ENCODE measurements at regions not wholly inside any gene's neighbourhood (a gene's known extent, or its start where the extent isn't known, plus 50 kb on each side); places are given as distances from the start of the nearest gene placed in this dataset.

DNA sequence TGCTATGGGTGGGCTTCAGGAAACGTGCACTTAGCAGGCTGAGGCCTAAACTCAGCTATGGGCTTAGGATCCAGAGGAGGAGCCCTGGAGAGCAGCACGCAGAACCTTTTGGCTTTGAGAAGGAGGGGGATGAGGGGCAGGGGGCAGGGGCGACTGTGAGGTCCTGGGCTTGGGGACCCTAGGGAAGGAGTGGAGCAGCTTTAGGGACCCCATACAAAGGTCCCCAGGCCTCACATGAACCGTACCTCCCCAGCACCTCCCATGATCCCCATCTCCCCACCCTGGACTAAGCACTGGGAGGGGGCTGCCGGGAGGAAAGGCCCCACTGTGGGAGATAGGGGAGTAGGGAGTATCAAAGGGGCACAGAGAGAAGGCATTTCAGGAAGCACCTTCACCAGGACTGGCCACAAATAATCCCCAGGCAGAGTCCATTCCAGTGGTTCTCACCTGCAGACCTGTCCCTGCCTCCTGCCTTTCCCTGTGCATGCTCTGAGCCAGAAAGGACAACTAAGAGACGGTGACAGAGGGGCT is 62.0 kb upstream of the KLF13 start:
- DNase-seq = no peak

DNA sequence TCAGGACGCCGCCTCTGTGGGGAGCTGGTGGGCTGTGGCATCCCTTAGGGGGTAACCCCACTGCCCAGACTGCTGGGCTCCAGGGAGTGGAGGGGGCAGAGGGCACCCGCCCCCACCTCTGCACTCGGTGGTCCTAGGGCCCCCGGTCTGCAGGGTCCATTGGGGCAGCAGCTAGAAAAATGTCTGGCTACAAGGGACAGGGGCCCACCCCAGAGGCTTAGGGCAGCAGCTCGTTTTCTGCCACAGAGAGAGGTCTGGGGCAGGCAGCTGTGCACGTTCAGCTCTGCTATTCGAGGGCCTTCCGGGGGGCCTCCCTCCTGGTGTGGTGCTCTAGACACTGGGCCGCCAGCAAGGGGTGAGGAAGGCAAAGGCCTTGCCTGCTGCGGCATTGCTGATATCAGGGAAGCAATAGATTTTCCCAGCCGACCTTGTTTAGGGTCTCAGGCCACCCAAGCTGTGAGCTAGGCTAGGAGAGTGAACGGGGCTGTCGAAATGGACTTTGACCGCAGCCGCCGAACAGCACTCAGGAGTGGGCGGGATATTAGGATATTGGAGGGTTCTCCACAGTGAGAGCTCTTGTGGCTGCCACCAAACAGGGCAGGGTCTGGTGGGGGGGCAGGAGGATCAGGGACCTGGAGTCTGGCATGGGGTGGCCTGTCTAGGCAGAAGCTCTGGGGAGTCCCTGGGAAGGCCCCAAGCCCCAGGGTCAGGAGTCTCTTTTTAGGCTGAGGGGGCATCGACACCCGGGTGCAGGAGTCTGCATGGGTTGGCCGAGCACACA is 61.4 kb upstream of the KLF13 start:
- no peak for DNase-seq

DNA sequence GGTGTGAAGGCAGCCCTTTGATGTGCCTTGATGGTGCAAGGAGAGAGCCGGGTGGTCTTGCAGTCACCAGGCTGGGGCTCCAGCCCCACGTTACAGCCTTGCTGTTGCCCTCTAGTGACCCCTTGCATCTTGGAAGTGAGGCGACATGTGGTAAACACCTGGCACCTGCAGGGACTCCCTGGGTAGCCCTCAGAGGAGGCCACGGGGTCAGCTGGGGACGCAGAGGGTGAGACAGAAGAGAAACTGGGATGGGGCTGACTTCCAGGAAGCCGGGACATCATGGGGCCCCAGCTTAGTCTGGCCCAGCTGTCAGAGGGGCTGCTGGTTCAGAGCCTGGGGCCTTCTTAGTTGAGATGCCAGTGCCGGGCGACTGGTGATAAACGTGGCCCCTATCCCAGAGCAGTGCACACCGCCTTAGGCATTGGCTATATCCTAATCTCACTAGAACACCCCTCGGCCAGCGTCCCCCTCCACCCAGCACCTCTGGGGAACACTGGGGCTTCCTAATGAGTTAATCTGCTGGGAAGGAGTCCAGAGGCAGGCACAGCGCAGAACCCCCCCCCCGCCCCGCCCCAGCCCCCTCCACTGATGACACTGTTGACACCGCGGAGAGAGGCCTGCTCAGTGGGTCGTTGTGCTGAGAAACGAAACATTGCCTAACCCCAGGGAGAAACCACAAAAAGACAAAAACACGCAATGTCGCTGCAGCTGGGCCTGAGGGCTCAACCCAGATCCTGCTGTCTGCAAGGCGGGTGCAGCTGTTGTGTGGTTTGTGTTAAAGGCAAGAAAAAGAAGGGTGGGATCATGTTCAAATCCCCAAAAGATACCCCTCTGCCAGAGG is 60.5 kb upstream of the KLF13 start:
- DNase-seq = peak; percentile 72

DNA sequence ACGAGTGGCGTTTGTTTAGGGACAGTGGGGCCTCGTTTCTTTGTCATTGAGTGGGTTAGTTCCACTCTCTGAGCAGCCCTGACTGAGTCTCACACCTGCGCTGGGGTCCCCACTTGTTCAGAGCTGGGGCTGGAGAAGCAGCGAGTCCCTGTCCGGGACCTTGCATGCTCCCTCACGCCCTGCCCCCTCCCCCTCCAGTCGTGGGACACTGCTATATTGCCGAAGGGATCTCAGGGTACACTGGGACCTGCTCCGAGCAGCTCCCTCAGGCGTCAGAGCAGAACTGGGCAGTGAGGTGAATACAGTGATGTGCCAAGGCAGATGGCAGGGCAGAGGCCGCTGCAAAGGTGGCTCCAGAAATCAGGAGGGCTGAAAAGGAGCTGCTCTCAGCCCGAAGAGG is 59.9 kb upstream of the KLF13 start:
- no peak for DNase-seq

DNA sequence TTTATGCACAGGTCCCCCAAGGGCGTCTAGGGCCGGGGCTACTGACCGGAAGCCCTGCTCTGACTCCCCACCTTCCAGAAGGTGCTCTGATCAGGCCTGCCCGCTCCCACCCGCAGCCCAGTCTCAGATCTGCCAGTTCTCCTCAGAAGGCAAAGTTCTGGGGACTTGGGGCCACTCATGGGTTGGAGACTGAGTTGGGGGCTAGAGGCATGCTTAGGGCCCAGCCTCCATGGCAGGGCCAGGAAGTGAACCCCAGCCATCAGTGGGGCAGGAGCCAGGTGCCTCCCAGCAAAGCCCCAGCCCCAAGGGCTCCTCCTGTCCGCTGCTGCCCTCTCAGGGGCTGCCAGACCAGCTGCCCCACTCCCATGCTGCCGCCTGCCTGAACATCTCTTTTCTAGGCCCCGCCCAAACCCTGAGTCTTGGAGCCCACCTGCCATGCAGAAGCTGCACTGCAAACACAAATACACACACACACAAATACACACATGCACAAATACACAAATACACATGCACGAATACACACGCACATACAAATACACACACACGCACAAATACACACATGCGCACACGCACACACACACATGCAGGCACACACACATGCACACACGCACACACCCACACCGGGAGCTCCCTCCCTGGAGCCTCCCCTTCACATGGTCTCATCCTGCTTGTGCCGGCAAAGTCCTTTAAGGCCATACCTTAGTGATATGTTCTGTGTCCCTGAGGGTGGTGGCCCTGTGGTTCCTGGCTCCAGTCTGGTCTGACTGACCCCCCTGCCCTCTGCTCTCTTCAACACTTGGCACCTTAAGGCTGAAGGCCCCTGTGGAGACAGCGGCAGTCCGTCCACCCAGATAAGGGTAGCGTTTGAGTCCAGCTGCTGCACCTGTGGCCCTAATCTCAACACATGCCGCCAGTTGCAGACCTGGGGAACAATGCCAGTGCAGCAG is 59.2 kb upstream of the KLF13 start:
- DNase-seq = no peak

DNA sequence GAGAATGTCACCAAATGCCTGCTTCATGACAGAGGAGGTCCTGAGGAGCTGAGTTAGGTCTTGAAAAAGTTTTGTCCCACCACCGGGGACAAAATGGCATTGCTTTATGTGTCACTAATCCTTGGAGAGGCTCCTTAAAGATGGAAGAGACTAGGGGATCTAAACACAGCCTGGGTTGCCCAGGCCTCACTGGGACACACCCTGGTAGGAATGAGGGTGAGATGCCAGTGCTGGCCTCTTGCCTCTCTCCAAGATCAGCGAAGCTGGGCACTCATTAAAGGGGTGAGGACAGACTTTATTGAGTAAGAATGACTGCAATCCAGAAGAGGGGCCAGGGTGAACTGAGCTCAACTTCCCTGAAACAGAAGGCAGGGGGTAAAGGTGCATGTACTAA is 58.5 kb upstream of the KLF13 start:
- DNase-seq = no peak

DNA sequence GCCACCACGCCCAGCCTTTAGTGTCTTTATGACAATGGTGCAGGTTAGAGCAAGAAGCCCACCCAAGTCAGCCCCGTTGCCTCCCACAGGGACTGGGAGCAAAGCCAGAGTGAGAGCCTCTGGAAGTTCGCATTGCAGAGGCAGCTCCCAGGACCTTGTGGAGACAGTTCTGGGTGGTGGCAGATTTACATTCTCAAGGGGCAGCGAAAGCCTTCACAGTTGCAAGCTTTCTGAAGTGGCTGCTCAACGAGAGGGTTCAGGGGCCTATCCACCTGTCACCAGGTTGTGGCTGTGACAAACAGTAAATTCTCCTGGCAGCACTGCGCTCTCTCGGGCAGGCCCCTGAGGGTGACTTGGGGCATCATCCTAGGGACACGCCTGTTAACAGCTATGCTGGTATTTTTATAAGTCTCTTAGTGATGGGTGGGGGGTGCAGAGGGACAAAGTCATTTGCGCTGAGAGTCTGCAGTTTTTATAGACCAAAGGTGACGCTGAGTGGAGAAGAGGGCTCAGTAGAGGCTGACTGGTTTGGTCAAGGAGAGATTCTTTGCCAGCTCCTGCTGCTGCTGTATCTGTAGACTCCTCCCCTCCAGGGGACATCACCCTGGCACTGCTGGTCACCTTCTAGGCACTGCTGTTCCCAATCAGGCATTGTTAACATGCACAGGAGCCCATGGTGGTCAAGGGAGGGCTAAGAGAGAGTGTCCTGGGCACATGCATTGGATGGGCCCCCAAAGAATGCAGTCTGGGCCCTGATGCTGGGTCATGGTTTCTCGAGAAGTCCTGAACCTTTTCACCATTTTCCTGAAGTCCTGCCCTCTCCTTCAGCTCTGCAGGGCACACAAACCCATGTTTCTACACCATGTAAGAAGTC is 57.5 kb upstream of the KLF13 start:
- DNase-seq = no peak

DNA sequence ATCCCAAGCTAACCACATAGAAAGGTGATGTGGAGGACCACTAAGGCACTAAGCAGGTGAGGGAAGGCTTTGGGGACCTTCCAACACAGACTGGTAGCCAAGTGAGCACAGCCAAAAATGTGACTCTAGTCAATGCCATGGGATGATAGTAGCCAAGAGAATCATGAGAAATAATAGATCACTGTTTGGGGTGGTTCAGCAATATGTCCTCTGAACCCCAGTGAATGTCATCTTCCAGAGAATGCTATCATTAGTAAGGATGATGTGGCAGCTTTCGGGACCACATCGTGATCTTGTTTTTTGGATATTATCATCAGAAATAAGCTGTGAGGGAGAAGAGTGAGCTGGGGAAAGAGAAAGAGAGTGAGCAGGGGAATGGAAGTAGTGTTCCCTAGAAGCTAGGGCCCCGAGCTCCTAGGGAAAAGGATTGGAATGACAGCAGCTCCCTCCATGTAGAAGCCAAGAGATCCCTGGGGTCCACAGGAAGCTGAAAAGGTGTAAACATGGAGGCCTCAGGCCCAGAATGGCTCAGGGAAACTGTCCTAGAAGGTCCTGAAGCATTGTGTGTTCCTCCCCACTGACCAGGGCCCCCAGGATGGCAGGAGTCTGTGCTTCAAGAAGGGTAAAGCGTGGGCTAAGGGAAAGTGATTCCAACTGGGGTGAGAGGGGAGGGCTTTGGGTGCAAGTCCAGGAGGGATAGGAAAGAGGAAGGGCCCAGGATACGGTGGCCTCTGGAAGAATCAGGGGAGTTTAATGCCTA is 56.6 kb upstream of the KLF13 start:
- DNase-seq = no peak

DNA sequence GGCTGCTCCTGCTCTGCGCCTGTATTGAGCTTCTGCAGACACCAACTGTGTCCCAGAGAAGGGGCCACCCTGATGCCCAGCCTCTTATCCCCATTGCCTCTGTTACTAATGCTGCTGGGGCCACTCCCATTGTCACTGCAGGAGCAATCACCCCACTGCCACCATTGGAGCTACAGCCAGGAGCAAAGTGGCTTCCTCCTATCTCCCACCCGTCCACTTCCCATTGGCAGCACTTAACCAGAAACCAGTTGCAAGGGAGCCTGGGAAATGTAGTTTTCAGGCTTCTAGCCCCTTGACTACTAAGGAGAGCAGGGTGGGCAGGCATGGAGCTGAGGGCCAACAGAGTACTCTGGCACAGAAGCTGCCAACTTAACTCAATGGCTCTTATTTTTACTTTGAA is 55.9 kb upstream of the KLF13 start:
- DNase-seq = no peak

DNA sequence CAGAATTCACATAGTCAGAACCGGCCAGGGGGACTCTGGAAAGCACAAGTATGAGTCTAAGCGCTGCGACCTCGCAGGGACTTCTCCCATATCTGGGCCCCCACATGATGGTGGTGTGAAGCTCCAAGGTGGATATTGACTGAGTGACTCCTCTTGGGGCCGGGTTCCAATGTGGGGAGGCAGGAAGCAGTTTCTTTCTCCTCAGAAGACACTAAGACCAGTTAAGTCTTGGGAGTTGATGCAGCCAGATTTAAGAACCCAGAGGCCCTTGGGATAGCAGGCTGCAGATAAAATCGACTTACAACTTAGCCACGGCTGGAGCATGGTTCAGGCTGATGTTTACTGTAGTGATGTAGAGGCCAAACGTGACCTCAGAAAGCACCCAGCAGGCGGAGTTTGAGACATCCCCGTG is 55.4 kb upstream of the KLF13 start:
- no peak for DNase-seq

DNA sequence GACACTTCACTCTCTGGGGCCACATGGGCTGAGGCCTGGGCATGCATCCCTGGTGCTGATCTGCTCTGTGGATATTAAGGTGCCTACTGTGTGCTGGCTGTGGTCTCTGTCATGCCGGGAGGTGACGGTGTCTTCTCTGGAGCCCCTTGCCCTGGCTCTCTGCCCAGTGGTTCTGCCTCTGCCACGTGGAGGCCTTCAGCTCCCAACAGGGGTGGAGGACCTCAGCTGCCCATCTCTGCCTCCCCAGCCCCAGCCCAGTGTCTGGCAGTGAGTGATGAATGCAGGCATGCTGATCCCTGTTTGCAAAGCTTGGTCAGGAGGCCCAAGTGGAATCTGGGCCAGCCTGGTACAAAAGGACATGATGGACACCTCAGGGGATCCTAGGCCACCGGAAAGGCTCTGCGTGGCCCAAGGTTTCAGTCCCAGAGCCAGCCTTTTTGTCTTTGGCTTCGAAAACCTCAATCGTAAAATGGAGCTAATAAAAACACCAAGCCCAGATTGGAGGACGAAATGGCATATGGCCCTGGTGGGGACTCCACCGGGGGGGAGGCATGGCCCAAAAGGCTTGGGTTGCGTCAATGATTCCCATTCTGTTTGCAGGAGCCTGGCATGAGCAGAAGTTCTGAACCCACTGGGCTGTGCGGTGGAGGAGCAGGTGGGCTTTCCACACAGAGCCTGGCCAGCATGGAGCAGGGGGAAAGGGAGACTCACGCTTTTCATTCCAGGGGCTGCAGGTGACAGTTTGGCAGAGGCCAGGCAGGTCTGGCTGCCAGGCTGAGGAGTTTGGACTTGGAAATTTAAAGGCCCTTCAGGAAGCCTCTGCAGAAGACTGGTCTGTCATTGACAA is 54.7 kb upstream of the KLF13 start:
- DNase-seq = no peak

DNA sequence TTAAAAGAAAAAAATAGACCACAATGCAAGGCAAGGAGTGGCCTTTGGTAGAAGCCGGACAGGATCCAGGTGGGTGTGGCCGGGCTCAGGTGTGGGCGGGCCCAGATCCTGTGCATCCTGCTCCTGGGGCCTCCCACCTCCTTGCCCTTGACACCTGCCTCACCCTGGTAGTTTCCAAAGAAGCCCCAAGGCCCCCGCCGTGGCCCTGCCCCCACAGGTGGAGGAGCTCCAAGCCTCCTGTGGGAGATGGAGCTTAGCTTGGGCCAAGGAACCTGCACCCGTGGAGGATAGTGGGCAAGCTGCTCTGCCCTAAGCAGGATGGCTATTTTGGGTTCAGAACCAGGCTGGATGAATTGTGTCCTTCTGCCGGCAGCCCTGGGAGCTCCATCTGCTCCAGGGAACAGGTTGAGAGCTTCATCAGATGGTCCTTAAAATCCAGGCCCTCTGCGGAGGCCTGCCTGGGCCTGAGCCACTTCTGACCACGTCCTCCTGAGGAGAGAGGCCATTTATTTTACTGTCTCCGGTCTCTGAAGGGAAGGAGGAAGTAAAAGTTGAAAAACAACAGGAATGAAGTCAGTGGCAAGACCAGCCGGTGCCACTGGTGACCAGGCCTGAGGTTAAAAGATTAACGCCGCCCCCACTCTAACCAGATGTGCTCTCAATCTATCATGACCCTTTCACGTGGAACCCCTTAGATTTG is 53.9 kb upstream of the KLF13 start:
- no peak for DNase-seq

DNA sequence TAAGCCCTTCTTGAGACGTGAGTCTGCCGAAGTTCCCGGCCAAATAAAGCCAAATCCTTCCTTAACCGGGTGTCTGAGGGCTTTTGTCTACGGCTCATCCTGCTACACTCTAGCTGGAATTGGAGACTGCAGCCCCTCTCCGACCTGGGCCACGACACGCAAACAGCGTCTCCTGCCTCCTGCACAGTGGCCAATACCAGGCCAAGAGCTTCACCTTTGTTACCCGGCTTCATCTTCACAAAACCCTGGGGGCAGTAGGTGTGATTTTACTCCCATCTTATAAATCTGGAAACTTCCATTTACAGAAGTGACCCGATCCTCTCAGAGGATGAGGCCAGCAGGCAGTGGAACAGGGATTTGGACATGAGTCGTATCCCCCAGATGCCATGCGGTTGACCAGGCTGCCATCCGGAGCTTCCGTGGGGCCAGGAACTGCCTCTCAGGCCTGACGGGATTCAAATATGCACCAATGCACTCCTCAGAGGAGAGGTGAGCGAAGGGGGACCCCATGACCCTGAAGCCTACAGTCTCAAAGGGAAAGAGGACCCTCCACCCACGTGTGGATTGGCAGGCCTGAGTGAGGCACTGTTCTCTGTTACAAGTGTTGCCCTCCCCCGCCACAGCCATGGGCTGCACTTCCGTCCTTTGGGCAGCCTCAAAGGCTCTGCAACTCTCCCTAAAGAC is 53.2 kb upstream of the KLF13 start:
- no peak for DNase-seq

DNA sequence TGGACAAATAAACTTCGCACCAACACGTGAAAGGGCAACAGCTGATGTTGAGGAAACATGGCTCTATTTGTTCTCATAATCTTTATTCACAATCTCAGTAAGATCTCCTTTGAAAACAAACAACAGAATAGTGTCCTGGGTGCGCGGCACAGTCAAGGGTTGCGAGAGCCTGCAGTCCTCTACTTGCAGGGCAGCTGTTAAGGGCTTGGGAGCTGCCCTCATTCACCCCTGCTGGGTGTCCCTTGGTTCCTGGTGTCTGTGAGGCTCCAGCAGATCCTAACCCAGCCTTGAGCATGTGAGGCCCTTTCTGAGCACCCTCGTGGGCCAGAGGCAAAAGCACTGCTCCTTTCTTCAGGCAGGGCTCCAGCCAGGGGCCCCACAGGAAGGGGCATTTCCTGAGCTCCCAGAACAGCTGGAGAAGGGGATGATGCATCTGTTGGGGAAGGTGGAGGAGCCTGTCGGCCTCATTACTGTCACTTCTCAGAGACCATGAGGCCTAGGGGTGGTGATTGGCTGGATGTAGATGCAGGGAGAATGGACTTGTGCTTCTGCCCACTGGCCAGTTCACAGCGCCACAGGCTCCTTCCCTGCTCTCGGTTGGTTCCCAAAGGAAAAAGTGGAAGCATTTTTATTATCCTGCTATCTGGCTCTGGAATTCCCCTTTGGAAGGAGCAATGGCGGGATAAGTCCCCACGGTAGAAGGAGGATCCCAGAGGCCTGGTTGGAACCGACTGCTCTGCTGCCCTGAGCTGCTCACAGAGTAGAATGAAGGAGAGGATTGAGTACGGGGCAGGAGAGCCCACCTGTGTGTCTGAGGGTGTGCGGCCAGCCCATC is 51.9 kb upstream of the KLF13 start:
- no peak for DNase-seq

DNA sequence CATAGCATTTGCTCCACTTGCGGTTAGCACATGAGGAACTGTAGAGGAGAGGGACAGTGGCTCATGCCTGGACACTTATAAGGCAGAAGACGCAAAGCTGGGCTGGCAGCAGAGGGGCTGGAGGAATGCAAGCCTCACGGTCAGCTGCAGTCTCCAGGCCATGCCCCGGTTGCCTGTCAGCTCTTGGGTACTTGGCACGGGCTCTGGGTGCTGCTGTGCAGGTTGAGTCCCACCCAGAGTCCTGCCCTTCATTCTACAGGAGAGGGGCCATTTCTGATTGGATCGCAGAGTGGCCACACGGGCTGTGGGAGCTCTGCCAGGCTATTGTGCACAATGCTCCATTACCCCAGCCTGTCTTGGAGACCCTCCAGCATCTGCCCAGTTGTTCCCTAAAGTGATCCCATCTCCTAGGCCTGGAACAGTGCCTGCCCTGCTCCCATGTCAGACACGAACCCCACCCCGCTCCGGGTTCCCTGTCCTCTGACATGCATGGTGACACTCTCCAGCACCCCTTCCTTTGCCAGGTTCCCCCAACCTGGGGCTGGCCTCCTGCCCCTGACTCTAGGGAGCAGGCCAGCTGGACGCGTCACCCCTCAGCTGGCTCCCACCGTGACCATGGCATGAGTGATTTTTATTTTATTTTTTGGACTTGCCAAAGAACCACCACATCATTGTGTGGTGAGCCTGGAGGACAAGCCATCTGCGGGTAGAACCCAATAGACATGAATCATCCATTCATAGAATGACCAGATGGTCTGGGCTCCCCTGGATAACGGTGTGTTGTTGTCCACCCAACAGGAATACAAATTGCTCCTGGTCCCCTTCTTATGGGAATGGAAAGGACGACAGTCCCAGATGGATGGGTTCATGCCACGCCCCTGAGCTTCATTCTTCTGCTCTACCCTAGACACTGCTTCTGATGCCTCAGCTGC is 51.0 kb upstream of the KLF13 start:
- DNase-seq = no peak

DNA sequence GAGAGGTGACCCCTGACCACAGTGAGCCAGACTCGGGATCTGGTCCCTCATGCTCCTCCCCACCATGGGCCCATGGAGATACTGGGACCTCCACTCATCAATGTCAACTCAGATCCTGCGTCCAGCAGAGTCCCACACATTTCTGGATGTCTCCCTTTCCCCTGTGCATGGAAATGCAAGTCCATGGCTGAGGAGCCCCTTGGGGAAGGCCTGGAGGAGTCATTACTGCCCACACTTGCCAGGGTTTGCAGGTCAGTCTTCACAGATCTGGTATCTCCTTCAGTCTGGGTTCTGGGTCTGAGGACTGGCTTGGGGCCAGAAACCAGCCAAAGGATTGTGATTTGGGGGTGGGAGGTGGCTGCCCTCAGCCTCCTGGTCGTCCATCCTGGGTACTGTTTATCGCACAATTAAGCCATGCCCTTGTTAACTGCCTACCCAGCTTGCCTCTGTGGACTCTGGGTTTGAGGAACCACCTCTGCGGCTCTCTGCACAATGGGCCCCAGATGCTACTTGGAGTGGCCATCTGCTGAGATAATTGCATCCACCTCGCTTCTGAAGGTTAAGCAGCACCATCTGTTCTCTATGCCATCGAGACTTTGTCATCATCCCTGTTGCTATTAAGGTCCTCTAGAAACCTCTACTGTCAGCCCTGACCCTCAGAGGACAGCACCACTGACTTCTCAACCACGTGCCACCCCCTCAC is 49.9 kb upstream of the KLF13 start:
- no peak for DNase-seq

Data from activated CD4-positive, alpha-beta T cell treated with anti-CD3 and anti-CD28 coated beads for 48 hours (primary cell).